SK-N-SH (cell line): ENCODE measurements at regions not wholly inside any gene's neighbourhood (a gene's known extent, or its start where the extent isn't known, plus 50 kb on each side); places are given as distances from the start of the nearest gene placed in this dataset.
"Not testable (repeated sequence)": the region's sequence is repeated elsewhere in the genome, so short reads cannot be mapped to it uniquely, and the experiment has no call there.

Experiments
- CTCF ChIA-PET: fragments of 300-600, 350-600 bp; formaldehyde crosslinking; extraction: SDS; loops from one replicate; lab custom pipeline; 2021; lab: Yijun Ruan, JAX
- POLR2A ChIA-PET: fragments of 350-600 bp; sonication (Branson Sonifier 250); formaldehyde crosslinking; extraction: SDS; loops from one replicate; lab custom pipeline; 2020; ENCODE audit warnings: antibody characterized with exemption, inconsistent platforms; lab: Yijun Ruan, JAX
- DNase-seq: peaks from one replicate; pipeline ENCODE4 v3.0.0; 2012
- H2AFZ ChIP-seq: fragments of 200-600 bp; sonication (generic); 2 replicates; pipeline ENCODE4 v1.8.1; 2016; ENCODE audit warnings: antibody characterized with exemption, mild to moderate bottlenecking, low read depth
- H3F3A ChIP-seq: fragments of 200-600 bp; sonication (generic); replicated peaks from 2 replicates; pipeline ENCODE3; 2016; ENCODE audit warnings: antibody characterized with exemption, mild to moderate bottlenecking; ENCODE audit not compliant: insufficient read depth
- H3K27ac ChIP-seq, 2 experiments: fragments of 200-500 bp in 1 of 2; fragments of 200-600 bp in 1 of 2; sonication (Bioruptor generic) in 1 of 2; sonication (generic), shearing (Covaris generic) in 1 of 2; 2 replicates each; pipeline versions ENCODE4 v1.5.1 to v1.6.1; 2014 to 2016; ENCODE audit warnings: low read depth in 2 of 2, inconsistent platforms in 1 of 2, low read length in 1 of 2, mild to moderate bottlenecking in 1 of 2, mixed read lengths in 1 of 2
- H3K27me3 ChIP-seq: fragments of 200-600 bp; sonication (generic), shearing (Covaris generic); 2 replicates; pipeline ENCODE4 v1.6.1; 2016; ENCODE audit warnings: mixed run types; ENCODE audit not compliant: insufficient read depth
- H3K36me3 ChIP-seq, 2 experiments: fragments of 200-500 bp in 1 of 2; fragments of 200-600 bp in 1 of 2; sonication (Bioruptor generic) in 1 of 2; sonication (generic) in 1 of 2; replicated peaks in 1 of 2; 2 replicates each; pipeline versions ENCODE3 to v1.5.1; 2014 to 2016; ENCODE audit warnings: low read length in 1 of 2, mild to moderate bottlenecking in 1 of 2; ENCODE audit not compliant: insufficient read depth in 2 of 2, control insufficient read depth in 1 of 2
- H3K4me1 ChIP-seq, 2 experiments: fragments of 200-500 bp in 1 of 2; fragments of 200-600 bp in 1 of 2; sonication (Bioruptor generic) in 1 of 2; sonication (generic), shearing (Covaris generic) in 1 of 2; 2 replicates each; pipeline versions ENCODE4 v1.5.1 to v1.6.1; 2014 to 2016; ENCODE audit warnings: low read depth in 1 of 2, low read length in 1 of 2, mixed run types in 1 of 2; ENCODE audit not compliant: insufficient read depth in 2 of 2, control insufficient read depth in 1 of 2
- H3K4me2 ChIP-seq: fragments of 200-600 bp; sonication (generic), shearing (Covaris generic); 2 replicates; pipeline ENCODE4 v1.6.1; 2017; ENCODE audit warnings: mixed run types
- H3K4me3 ChIP-seq, 2 experiments: fragments of 200-500 bp in 1 of 2; fragments of 200-600 bp in 1 of 2; sonication (Bioruptor generic) in 1 of 2; sonication (generic), shearing (Covaris generic) in 1 of 2; 2 replicates each; pipeline versions ENCODE4 v1.5.1 to v1.8.1; 2014 to 2016; ENCODE audit warnings: low read depth in 2 of 2, inconsistent platforms in 1 of 2, low read length in 1 of 2, mild to moderate bottlenecking in 1 of 2, mixed read lengths in 1 of 2, moderate library complexity in 1 of 2
- H3K79me2 ChIP-seq: fragments of 200-600 bp; sonication (generic); 2 replicates; pipeline ENCODE4 v1.8.1; 2017; ENCODE audit warnings: mild to moderate bottlenecking; ENCODE audit not compliant: insufficient read depth
- H3K9ac ChIP-seq: fragments of 200-600 bp; sonication (generic); 2 replicates; pipeline ENCODE4 v1.6.1; 2017; ENCODE audit warnings: mixed run types
- H3K9me2 ChIP-seq: fragments of 200-600 bp; sonication (generic); 2 replicates; pipeline ENCODE4 v1.6.1; 2017; ENCODE audit warnings: mixed run types
- H3K9me3 ChIP-seq: fragments of 200-600 bp; sonication (generic); 2 replicates; pipeline ENCODE4 v1.6.1; 2017; ENCODE audit warnings: mixed run types, mild to moderate bottlenecking, moderate library complexity
- H4K20me1 ChIP-seq: fragments of 200-600 bp; sonication (generic); 2 replicates; pipeline ENCODE4 v1.6.1; 2017; ENCODE audit warnings: mild to moderate bottlenecking, mixed run types; ENCODE audit not compliant: insufficient read depth
- CTCF ChIP-seq: fragments of 200-600 bp; sonication (generic); IDR thresholded peaks from 2 replicates; pipeline ENCODE4 v1.6.1; 2017; ENCODE audit warnings: antibody characterized with exemption, mild to moderate bottlenecking, moderate library complexity
- ELF1 ChIP-seq: IDR thresholded peaks from 2 replicates; pipeline ENCODE4 v1.4.0; 2012
- EZH2phosphoT487 ChIP-seq: fragments of 200-600 bp; sonication (generic); IDR thresholded peaks from 2 replicates; pipeline ENCODE4 v1.6.1; 2017; ENCODE audit warnings: low read depth, mixed run types, mild to moderate bottlenecking, antibody characterized with exemption, moderate library complexity, borderline replicate concordance
- FOSL2 ChIP-seq: IDR thresholded peaks from 2 replicates; pipeline ENCODE4 v1.4.0; 2012; ENCODE audit warnings: low read depth, mild to moderate bottlenecking, moderate library complexity, borderline replicate concordance
- GABPA ChIP-seq: IDR thresholded peaks from 2 replicates; pipeline ENCODE4 v1.4.0; 2012; ENCODE audit warnings: low read depth, mild to moderate bottlenecking
- JUND ChIP-seq: IDR thresholded peaks from 2 replicates; pipeline ENCODE4 v1.4.0; 2012
- MAX ChIP-seq: IDR thresholded peaks from 2 replicates; pipeline ENCODE4 v1.4.0; 2012; ENCODE audit warnings: low read depth
- MXI1 ChIP-seq: IDR thresholded peaks from 2 replicates; pipeline ENCODE4 v1.6.1; 2012; ENCODE audit warnings: mild to moderate bottlenecking, low read depth, low read length, improper control_type of control experiment
- PBX3 ChIP-seq: IDR thresholded peaks from 2 replicates; pipeline ENCODE4; 2012
- SMC3 ChIP-seq: IDR thresholded peaks from 2 replicates; pipeline ENCODE4 v1.6.1; 2012; ENCODE audit warnings: low read depth, low read length, improper control_type of control experiment
- TAF1 ChIP-seq: IDR thresholded peaks from 2 replicates; pipeline ENCODE4 v1.6.1; 2012; ENCODE audit warnings: low read depth, mild to moderate bottlenecking, low read length, moderate library complexity, borderline replicate concordance
- TEAD4 ChIP-seq: IDR thresholded peaks from 2 replicates; pipeline ENCODE4 v1.4.0; 2012; ENCODE audit warnings: mild to moderate bottlenecking, borderline replicate concordance; ENCODE audit not compliant: insufficient read depth
- USF1 ChIP-seq: IDR thresholded peaks from 2 replicates; pipeline ENCODE4 v1.4.0; 2012; ENCODE audit warnings: low read depth, borderline replicate concordance
- YY1 ChIP-seq: IDR thresholded peaks from 2 replicates; pipeline ENCODE4 v1.4.0; 2012; ENCODE audit warnings: low read depth, mild to moderate bottlenecking
- ZBTB33 ChIP-seq: IDR thresholded peaks from 2 replicates; pipeline ENCODE4 v1.4.0; 2012; ENCODE audit warnings: low read depth, borderline replicate concordance
- WGBS: methylation state at CpG from one replicate; pipeline ENCODE4 v1.1.6; 2017; ENCODE audit warnings: low lambda C conversion rate; 5-methylcytosine and 5-hydroxymethylcytosine counted together

- TF ChIP-seq ELF1 (no peak), JUND (no peak), FOSL2 (no peak), TEAD4 (no peak), USF1 (no peak), YY1 (no peak), PBX3 (no peak), SMC3 (no peak), MXI1 (no peak)
- Histone ChIP-seq H3K79me2 (no peaks in the 10 kb centered on the region), H3K9me3 (no peaks in the 10 kb centered on the region; the same call in 1 of the 2 replicates), H3K9ac (no peak overlapping the region), H3K27ac (no peak overlapping the region), H3F3A (no peaks in the 10 kb centered on the region), H3K9me2 (no peaks in the 10 kb centered on the region), H2AFZ (no peak overlapping the region), H3K27me3 (no peaks in the 10 kb centered on the region), H3K4me3 (no peak overlapping the region), H3K4me1 (no peaks in the 10 kb centered on the region), H3K36me3 (no peaks in the 10 kb centered on the region), H3K4me2 (no peak overlapping the region), H4K20me1 (no peaks in the 10 kb centered on the region)
- WGBS = 81% methylated on average over 3 of the region's 3 CpGs
- ChIA-PET CTCF (no interaction called here), POLR2A (no interaction called here)
- DNase-seq = no peak
Observed at GRCh38 chr2:226087051-226087450, 687.5 kb downstream of the NYAP2 start.

GRCh38 chr2:226086190-226086589 is 686.7 kb downstream of the NYAP2 start:
- WGBS = 4% methylated on average over 1 of the region's 1 CpG
- POLR2A ChIA-PET = no interaction called here
- H3K9ac ChIP-seq = no peak overlapping the region
- TF ChIP-seq FOSL2 (no peak), ZBTB33 (no peak), MAX (no peak), EZH2phosphoT487 (no peak), GABPA (no peak), PBX3 (no peak), CTCF (no peak), TAF1 (no peak)
- TF ChIP-seq, all 33 proteins: peak for 0
- no peak overlapping the region for H3K4me3 ChIP-seq
- CTCF ChIA-PET = no interaction called here
- H3K27me3 ChIP-seq = no peaks in the 10 kb centered on the region
- H3K4me1 ChIP-seq = no peaks in the 10 kb centered on the region
- no peaks in the 10 kb centered on the region for H3K9me2 ChIP-seq
- no peak overlapping the region for H3K27ac ChIP-seq
- no peaks in the 10 kb centered on the region for H3F3A ChIP-seq
- no peak overlapping the region for H2AFZ ChIP-seq
- H3K79me2 ChIP-seq = no peaks in the 10 kb centered on the region
- H4K20me1 ChIP-seq = no peaks in the 10 kb centered on the region
- no peaks in the 10 kb centered on the region; the same call in 1 of the 2 replicates for H3K9me3 ChIP-seq
- H3K36me3 ChIP-seq = no peaks in the 10 kb centered on the region
- H3K4me2 ChIP-seq = no peak overlapping the region
- DNase-seq = no peak

GRCh38 chr2:226085425-226085824 is 685.9 kb downstream of the NYAP2 start:
- H3K4me2 ChIP-seq, H3F3A ChIP-seq, H3K27ac ChIP-seq, H3K9ac ChIP-seq, CTCF ChIA-PET, H3K79me2 ChIP-seq, H3K27me3 ChIP-seq, H4K20me1 ChIP-seq, H3K9me3 ChIP-seq, H2AFZ ChIP-seq, H3K9me2 ChIP-seq, H3K4me1 ChIP-seq, H3K4me3 ChIP-seq, POLR2A ChIA-PET, DNase-seq, H3K36me3 ChIP-seq: not testable (repeated sequence)
